NB4 (cell line): ENCODE measurements at regions not wholly inside any gene's neighbourhood (a gene's known extent, or its start where the extent isn't known, plus 50 kb on each side); places are given as distances from the start of the nearest gene placed in this dataset.

ENCODE experiments used
- CTCF ChIP-seq: IDR thresholded peaks from one replicate; pipeline ENCODE4 v1.5.1; 2012; ENCODE audit warnings: low read depth, low read length
- MYC ChIP-seq: IDR thresholded peaks from 2 replicates; pipeline ENCODE4 v1.6.1; 2011; ENCODE audit warnings: low read depth, low read length

GRCh38 chr1:163932901-163933300, 611.1 kb downstream of the NUF2 start:
- TF ChIP-seq CTCF (no peak), MYC (no peak)
